T-helper 17 cell (primary cell): ENCODE measurements at regions not wholly inside any gene's neighbourhood (a gene's known extent, or its start where the extent isn't known, plus 50 kb on each side); places are given as distances from the start of the nearest gene placed in this dataset.

Experiments
- ATAC-seq: fragments of 150-1000 bp; cut with Tn5 transposase; 2 replicates; pipeline ENCODE4 v1.10.0; 2021; ENCODE audit warnings: mild to moderate bottlenecking, moderate library complexity
- DNase-seq, 3 donors: peaks; one replicate each; pipeline versions ENCODE4 v3.0.0 to v3.0.0-alpha.2; 2020 to 2021
- H3K9me3 ChIP-seq: one replicate; pipeline ENCODE4 v1.7.0; 2013; ENCODE audit warnings: low read length, mild to moderate bottlenecking; ENCODE audit not compliant: control insufficient read depth, poor library complexity, severe bottlenecking
- H3K27ac Mint-ChIP-seq: one replicate; pipeline ENCODE4 v1.8.0; 2022; ENCODE audit warnings: mild to moderate bottlenecking, moderate library complexity, mixed read lengths
- H3K27me3 Mint-ChIP-seq: one replicate; pipeline ENCODE4 v1.8.0; 2022; ENCODE audit warnings: mixed read lengths
- H3K36me3 Mint-ChIP-seq: one replicate; pipeline ENCODE4 v1.8.0; 2022; ENCODE audit warnings: low read depth, mixed read lengths
- H3K4me1 Mint-ChIP-seq: one replicate; pipeline ENCODE4 v1.8.0; 2022; ENCODE audit warnings: mild to moderate bottlenecking, mixed read lengths
- H3K4me3 Mint-ChIP-seq: one replicate; pipeline ENCODE4 v1.8.0; 2022; ENCODE audit warnings: mild to moderate bottlenecking, moderate library complexity, mixed read lengths

DNA sequence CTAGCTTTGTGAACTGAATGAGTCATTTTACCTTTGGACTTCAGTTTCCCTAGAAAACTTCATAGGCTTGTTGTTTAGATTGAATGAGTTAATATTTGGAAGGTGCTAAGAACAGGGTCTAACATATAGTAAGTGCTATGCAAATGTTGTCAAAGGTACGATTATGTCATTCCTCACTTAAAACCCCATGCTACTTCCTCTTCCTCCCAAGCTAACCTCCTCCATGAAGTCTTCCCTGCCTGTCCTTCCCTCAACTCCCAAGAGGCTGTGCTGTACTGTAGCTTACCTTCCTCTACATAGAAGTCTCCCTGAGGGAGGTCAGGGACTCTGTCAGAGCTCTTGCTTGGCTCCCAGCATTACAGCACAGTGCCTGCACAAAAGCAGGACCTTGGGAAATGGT lies 103.4 kb upstream of the PJA1 start:
- DNase-seq = no peak
- Mint-ChIP-seq H3K36me3 (peaks cover 2% of the 10 kb centered on the region), H3K4me3 (no peak overlapping the region), H3K4me1 (no peaks in the 10 kb centered on the region), H3K27me3 (peaks cover under 1% of the 10 kb centered on the region), H3K27ac (no peak overlapping the region)
- no peaks in the 10 kb centered on the region for H3K9me3 ChIP-seq
- ATAC-seq = no peak

DNA sequence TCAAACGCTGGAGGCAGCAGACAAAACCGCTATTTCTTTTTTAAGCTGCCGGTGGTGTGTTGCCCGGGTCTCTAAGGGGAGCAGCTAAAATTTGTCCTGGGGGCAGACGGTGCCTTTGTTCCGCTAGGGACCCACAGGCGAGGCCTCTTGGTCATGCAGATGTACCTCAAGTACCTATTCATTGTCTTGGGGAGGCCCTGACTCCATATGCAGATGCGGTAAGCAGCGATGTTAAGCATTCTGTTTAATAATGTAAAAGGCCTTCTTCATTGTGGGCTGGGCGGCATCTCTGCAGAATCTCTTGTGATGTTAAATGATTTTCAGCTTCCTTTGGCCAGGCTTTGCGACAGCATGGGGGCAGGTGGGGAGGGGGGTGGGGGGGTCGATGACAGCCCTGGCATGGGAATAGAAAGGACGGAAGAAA lies 98.9 kb upstream of the PJA1 start:
- ATAC-seq = no peak
- Mint-ChIP-seq H3K4me1 (no peaks in the 10 kb centered on the region), H3K27ac (no peak overlapping the region), H3K27me3 (peaks cover 11% of the 10 kb centered on the region), H3K4me3 (no peak overlapping the region), H3K36me3 (peaks cover 5% of the 10 kb centered on the region)
- no peaks in the 10 kb centered on the region for H3K9me3 ChIP-seq
- DNase-seq = no peak

DNA sequence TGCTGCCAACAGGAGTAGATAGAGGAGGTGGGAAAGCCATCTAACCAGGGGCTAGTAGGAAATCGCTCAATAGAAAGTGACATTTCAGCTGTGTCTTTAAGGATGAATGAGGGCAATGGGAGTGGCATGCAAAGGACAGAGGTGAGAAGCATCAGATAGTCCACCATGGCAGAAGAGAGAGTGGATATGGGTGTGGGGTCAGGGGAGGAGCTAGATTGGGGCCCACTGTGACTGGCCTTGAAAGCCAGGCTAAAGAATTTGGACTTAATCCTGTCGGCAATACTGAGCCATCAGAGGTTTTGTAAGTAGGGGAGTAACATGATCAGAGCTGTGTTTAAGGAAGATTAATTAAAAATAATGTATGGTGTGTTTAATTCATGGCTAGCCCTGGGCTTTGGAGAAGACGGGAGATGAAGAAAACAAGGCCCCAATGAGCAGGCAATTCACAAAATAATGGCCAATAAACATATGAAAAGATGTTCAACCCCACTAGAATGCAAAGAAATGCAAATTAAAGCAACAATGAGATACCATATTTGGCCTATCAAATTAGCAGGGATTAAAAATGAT lies 98.1 kb upstream of the PJA1 start:
- peaks cover 5% of the 10 kb centered on the region for H3K36me3 Mint-ChIP-seq
- ATAC-seq (no peak), DNase-seq (no peak)
- H3K9me3 ChIP-seq = no peaks in the 10 kb centered on the region
- H3K27me3 Mint-ChIP-seq = peaks cover 11% of the 10 kb centered on the region
- no peak overlapping the region for H3K4me3 Mint-ChIP-seq
- H3K4me1 Mint-ChIP-seq = no peaks in the 10 kb centered on the region
- no peak overlapping the region for H3K27ac Mint-ChIP-seq

DNA sequence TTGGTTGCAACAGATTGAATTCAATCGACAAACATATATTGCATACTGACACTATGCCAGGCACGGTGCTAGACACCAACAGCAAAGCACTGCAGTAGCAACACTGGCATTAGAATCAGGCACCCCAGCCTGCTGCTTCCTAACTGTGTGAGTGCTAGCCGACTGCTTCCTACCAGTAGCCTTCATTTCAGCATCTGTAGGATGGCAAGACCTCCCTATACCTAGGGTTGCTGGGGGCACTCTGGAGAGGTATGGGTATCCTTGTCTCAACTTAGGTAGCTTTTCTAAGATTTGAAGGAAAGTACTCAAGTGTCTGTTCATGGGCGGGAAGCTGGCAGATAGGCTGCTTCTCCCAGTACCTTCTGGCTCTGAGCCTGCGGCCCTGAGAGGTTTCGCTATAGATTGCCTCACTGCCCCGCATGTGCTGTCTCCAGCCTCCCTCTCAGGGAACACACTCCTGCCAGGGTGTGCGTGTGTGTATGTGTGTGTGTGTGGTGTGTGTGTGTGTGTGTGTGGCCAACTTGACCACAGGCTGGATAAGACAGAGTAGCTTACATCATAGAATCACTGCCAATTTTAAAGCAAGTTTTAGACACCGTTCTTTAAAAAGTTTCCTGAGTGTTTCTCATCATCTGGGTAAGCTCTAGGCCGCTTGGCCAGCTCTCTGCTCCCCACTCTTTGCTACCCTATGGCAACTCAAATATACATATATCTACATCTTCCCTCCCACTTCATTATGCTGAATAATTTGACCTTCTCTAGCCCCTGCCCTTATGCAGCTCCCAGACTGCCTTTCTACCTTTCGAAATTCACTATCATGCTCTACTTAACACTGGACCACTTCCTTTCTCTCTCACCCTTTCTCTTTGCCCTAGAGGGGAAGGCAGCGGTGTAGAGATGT lies 97.0 kb upstream of the PJA1 start:
- H3K9me3 ChIP-seq = no peaks in the 10 kb centered on the region
- Mint-ChIP-seq H3K4me3 (no peak overlapping the region), H3K36me3 (peaks cover 5% of the 10 kb centered on the region), H3K4me1 (no peaks in the 10 kb centered on the region), H3K27ac (no peak overlapping the region), H3K27me3 (peaks cover 11% of the 10 kb centered on the region)
- DNase-seq (no peak), ATAC-seq (no peak)

DNA sequence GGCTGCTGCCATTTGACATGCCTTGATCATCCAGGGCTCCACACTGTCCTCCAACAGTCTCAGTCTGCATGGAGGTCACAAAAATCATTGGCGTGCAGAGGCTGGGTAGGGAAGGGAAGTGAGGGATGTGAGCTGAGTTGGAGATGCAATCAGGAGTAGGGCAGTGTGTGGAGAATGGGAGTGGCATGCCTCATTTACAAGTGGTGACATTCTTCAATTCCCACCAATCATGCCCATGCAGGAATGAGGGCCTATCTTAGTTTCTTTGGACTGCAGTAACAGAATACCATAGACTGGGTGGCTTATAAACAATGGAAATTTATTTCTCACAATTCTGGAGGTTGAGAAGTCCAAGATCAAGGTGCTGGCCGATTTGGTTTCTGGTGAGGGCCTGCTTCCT lies 94.9 kb upstream of the PJA1 start:
- Mint-ChIP-seq H3K27ac (no peak overlapping the region), H3K27me3 (peaks cover 11% of the 10 kb centered on the region), H3K4me1 (no peaks in the 10 kb centered on the region), H3K36me3 (peaks cover 4% of the 10 kb centered on the region), H3K4me3 (no peak overlapping the region)
- H3K9me3 ChIP-seq = no peaks in the 10 kb centered on the region
- DNase-seq (no peak), ATAC-seq (no peak)

DNA sequence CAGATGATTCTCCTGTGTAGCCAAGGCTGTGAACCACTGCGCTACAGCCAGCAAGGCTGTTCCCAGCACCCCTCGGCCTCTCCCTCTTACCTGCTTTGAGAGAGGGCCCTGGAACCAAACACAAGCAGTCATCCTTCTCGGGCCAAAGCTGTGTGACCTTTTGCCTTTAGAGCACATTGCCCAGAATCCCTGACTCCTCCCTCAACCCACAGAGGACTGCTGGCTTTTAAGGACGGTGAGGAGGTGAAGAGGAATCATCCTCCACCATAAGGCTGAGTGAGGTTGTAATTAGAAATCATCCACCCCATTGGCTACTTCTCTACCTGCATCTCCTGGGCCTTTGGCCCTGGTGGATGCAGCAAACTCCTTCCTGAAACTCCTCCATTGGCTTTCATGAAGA lies 93.6 kb upstream of the PJA1 start:
- H3K27me3 Mint-ChIP-seq = peaks cover 11% of the 10 kb centered on the region
- H3K9me3 ChIP-seq = no peaks in the 10 kb centered on the region
- no peak overlapping the region for H3K27ac Mint-ChIP-seq
- H3K4me1 Mint-ChIP-seq = no peaks in the 10 kb centered on the region
- H3K4me3 Mint-ChIP-seq = no peak overlapping the region
- DNase-seq = no peak
- peaks cover 3% of the 10 kb centered on the region for H3K36me3 Mint-ChIP-seq
- no peak for ATAC-seq

DNA sequence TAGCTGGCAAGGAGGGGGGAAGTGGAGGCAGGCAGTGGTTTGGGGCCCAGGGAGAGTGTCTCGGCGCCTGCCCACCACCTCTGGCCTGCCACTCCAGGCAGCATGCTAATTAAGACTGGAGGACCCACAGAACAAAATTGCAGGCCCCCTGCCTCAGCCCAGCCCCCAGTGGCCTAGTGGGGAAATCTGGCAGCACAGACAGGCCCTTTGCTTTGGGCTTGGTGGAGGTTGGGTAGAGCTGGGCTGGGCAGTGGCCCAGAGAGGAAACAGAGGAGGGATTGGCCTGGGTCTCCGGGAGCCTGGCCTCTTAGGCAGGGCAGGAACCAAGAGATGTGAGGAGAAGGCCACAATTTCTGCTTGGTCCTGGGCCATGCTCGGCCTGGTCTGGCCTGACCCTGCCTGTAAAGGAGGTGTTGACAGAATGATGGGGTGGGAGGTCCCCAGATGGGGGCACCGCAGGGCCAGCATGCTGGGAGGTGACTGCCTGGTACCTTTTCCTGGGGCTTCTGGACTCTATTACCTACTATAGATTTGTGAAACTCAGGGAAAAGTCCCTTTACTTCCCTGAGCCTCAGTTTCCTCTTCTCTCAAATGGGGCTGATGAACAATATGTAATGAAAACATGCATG lies 92.4 kb upstream of the PJA1 start:
- no peaks in the 10 kb centered on the region for H3K9me3 ChIP-seq
- Mint-ChIP-seq H3K4me3 (no peak overlapping the region), H3K36me3 (no peaks in the 10 kb centered on the region), H3K27ac (no peak overlapping the region), H3K27me3 (peaks cover 2% of the 10 kb centered on the region), H3K4me1 (no peaks in the 10 kb centered on the region)
- no peak for ATAC-seq
- DNase-seq = no peak

DNA sequence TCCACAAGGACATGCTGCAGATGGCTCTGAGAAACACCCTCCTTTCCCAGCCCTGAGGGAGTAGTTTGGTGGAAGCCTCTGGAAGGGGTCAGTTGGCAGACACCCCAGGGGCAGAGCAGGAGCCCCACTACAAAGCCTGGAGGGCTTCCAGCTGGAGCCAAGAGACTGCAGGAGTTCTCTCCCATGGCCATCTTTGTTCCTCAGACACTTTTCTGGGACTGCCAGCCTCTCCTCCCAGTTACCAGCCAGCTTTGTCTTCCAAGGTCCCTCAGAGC lies 91.0 kb upstream of the PJA1 start:
- no peak overlapping the region for H3K4me3 Mint-ChIP-seq
- H3K9me3 ChIP-seq = no peaks in the 10 kb centered on the region
- DNase-seq = no peak
- H3K4me1 Mint-ChIP-seq = no peaks in the 10 kb centered on the region
- no peaks in the 10 kb centered on the region for H3K27me3 Mint-ChIP-seq
- no peaks in the 10 kb centered on the region for H3K36me3 Mint-ChIP-seq
- no peak for ATAC-seq
- no peak overlapping the region for H3K27ac Mint-ChIP-seq

DNA sequence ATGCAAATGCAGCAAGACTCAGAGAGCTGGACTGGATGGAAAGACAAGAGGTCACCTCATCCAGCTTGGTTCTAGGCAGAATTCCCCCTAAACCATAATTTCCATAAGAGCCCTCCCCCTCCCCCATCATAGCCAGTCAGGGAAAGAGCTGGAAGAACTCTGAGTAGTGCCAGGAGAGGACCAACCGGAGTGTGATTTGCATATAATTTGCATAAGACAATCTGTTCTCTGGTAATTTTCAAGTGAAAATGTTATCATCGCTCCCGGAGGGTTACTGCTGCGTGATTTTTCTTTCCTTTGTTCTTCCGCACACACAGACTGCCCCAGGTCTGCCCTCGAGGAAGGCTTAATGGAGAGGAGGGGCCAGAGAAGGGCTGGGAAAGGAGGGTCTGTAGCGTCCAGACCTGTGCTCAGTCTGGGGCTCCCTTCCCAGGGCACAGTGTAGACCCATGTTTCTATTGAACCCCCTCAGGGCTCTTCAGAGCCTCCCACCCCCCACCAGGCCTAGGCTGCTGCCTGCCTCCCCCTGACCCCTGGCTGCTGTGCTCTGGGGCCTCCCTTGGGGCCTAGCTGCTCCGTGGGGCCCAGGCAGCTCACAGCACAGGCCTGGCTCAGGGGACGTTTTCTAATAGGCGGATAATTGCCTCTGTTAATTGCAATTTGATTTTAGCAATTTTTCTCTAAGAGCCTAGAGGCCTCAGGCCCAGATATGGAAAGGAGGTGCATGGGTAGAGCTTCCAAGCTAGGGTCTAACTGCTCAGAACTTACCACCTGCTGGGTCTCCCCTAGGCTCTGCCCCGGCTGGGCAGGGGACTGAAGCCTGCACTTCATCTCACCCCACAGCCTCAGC lies 90.4 kb upstream of the PJA1 start:
- Mint-ChIP-seq H3K4me3 (no peak overlapping the region), H3K36me3 (no peaks in the 10 kb centered on the region), H3K4me1 (no peaks in the 10 kb centered on the region), H3K27ac (no peak overlapping the region), H3K27me3 (no peaks in the 10 kb centered on the region)
- no peak for DNase-seq
- no peak for ATAC-seq
- no peaks in the 10 kb centered on the region for H3K9me3 ChIP-seq

DNA sequence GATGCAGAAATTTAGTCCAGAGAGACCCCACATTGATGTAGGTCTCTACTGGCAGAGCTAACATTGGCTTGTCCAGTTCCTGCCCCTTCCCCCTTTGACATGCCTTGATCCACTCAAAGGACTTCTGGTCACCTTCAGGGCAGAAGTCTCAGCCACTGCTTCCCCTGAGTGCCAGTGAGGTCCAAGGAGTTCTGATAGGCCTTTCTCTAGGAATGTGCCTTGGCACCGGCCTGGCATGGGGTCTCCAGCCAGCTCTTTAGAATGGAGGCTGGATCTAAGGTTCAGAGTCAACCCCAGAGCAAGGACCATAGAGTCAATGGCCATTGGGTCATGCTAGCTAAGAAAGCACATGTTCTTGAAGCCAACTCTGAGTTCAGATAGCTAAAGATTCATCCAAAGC lies 88.6 kb upstream of the PJA1 start:
- Mint-ChIP-seq H3K27ac (no peak overlapping the region), H3K4me1 (no peaks in the 10 kb centered on the region), H3K36me3 (no peaks in the 10 kb centered on the region), H3K4me3 (no peak overlapping the region), H3K27me3 (no peaks in the 10 kb centered on the region)
- no peaks in the 10 kb centered on the region for H3K9me3 ChIP-seq
- DNase-seq = no peak
- ATAC-seq = no peak

DNA sequence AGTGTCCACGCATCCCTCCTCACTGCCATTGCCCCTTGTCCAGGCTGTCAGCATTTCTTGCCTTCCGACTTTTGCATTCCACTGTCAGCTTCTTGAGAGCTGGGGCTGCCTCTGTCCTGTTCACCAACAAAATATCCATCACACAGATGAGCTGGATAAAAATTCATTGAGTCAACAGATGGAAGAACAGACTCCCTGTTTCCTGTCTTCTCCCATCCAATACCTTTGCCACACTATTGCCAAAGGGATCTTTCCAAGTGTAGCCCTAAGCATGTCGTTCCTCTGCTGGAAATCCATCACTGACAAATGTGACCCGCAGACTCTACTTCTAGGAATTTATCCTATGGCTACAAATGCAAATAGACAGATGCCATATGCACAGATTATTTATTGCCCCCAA lies 78.0 kb upstream of the PJA1 start:
- no peak for DNase-seq
- H3K4me1 Mint-ChIP-seq = peaks cover 2% of the 10 kb centered on the region

DNA sequence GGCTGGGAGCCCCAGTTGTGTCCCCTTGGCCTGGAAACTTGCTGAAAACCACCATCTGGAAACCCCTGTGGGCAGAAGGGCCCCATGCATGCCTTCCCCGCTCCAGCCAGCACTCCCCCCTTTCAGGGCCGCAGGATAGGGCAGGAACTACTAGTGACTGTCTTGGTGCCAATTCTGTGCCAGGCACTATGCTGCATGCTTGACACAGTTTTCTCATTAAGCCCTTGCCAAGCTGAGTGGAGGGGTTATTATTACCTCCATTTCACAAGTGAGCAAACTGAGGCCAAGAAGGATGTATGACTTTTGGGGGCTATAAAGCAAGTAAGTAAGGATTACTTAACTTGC lies 73.6 kb upstream of the PJA1 start:
- H3K27ac Mint-ChIP-seq = no peak overlapping the region
- peaks cover 12% of the 10 kb centered on the region for H3K27me3 Mint-ChIP-seq
- H3K36me3 Mint-ChIP-seq = peaks cover 2% of the 10 kb centered on the region
- peaks cover 2% of the 10 kb centered on the region for H3K4me1 Mint-ChIP-seq
- H3K4me3 Mint-ChIP-seq = no peak overlapping the region
- ATAC-seq (no peak), DNase-seq (no peak)
- H3K9me3 ChIP-seq = no peaks in the 10 kb centered on the region

More for the DNA sequence above, 78.0 kb upstream of the PJA1 start:
- no peaks in the 10 kb centered on the region for H3K9me3 ChIP-seq
- H3K27ac Mint-ChIP-seq = no peak overlapping the region
- H3K36me3 Mint-ChIP-seq = peaks cover 4% of the 10 kb centered on the region
- ATAC-seq = no peak
- peaks cover 25% of the 10 kb centered on the region for H3K27me3 Mint-ChIP-seq
- no peak overlapping the region for H3K4me3 Mint-ChIP-seq

DNA sequence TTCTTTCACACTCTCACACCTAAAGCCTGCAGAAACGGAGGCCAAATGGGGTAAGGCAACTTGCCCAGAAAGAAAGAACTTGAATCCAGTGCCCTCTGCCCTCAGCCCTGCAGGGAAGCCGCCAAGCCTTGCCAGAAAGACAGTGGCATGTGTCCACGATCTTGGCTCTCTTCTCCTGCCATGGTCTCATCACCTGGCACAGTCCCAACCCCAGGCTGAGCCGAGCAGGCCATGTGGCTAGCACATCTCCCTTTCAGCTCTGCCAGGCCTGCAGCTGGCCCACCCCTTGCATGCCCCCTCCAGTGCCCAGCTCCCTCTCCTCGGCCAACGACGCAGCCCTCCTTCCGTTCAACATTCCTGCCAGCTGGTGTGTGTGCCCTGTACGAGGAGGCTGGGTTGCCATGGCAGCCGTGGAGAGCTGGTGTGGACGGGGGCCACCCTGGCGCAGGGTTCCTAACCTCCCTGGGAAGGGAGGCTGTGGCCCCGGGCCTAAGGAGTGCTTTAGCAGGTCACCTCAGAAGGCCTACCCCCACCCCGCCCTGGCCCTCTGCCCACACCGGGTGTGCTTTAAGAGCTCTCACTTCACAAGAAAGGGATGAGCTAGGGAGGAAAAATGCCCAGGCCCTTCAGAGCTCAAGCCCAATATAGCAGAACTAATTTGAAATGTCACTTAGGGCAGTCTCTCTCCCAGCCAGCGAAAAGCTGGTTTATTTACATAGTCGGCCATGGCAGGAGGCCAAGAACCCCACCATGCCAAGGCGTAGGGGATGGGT lies 73.0 kb upstream of the PJA1 start:
- H3K9me3 ChIP-seq = no peaks in the 10 kb centered on the region
- DNase-seq (no peak), ATAC-seq (no peak)
- H3K4me3 Mint-ChIP-seq = no peak overlapping the region
- peaks cover 9% of the 10 kb centered on the region for H3K27me3 Mint-ChIP-seq
- no peak overlapping the region for H3K27ac Mint-ChIP-seq
- H3K4me1 Mint-ChIP-seq = peaks cover 2% of the 10 kb centered on the region
- peaks cover 2% of the 10 kb centered on the region for H3K36me3 Mint-ChIP-seq
